ENCODE measurements at regions not wholly inside any gene's neighbourhood (a gene's known extent, or its start where the extent isn't known, plus 50 kb on each side); places are given as distances from the start of the nearest gene placed in this dataset.

GRCh38 chr1:221105578-221105977 is 226.3 kb downstream of the HLX start:
- Histone ChIP-seq H3K27me3 (ENCODE audit: insufficient read depth, poor library complexity, severe bottlenecking) (no peaks in the 10 kb centered on the region), H3K36me3 (ENCODE audit: low read depth) (no peaks in the 10 kb centered on the region), H3K4me3 (ENCODE audit: severe bottlenecking) (no peak overlapping the region), H3K4me1 (ENCODE audit: insufficient read depth, poor library complexity, severe bottlenecking) (no peaks in the 10 kb centered on the region), H3K27ac (ENCODE audit: poor library complexity, severe bottlenecking) (no peak overlapping the region), H3K9me3 (ENCODE audit: severe bottlenecking) (no peaks in the 10 kb centered on the region)
- ATAC-seq (ENCODE audit: low read depth) (no peak), DNase-seq (ENCODE audit: low spot score) (no peak)
- no peak for TF ChIP-seq CTCF (IDR thresholded peaks at IDR 0.05; ENCODE audit: poor library complexity, severe bottlenecking)

- Histone ChIP-seq H3K4me1 (ENCODE audit: insufficient read depth, poor library complexity, severe bottlenecking) (no peaks in the 10 kb centered on the region), H3K27me3 (ENCODE audit: insufficient read depth, poor library complexity, severe bottlenecking) (no peaks in the 10 kb centered on the region), H3K9me3 (ENCODE audit: severe bottlenecking) (no peaks in the 10 kb centered on the region), H3K36me3 (ENCODE audit: low read depth) (no peaks in the 10 kb centered on the region), H3K4me3 (ENCODE audit: severe bottlenecking) (no peak overlapping the region), H3K27ac (ENCODE audit: poor library complexity, severe bottlenecking) (no peak overlapping the region)
- DNase-seq (ENCODE audit: low spot score) = no peak
- no peak for TF ChIP-seq CTCF (IDR thresholded peaks at IDR 0.05; ENCODE audit: poor library complexity, severe bottlenecking)
- ATAC-seq (ENCODE audit: low read depth) = no peak
Observed at GRCh38 chr1:221106616-221107015, 227.4 kb downstream of the HLX start.

- Histone ChIP-seq H3K27me3 (ENCODE audit: insufficient read depth, poor library complexity, severe bottlenecking) (no peaks in the 10 kb centered on the region), H3K4me1 (ENCODE audit: insufficient read depth, poor library complexity, severe bottlenecking) (no peaks in the 10 kb centered on the region), H3K4me3 (ENCODE audit: severe bottlenecking) (no peak overlapping the region), H3K27ac (ENCODE audit: poor library complexity, severe bottlenecking) (no peak overlapping the region), H3K9me3 (ENCODE audit: severe bottlenecking) (no peaks in the 10 kb centered on the region), H3K36me3 (ENCODE audit: low read depth) (no peaks in the 10 kb centered on the region)
- no peak for TF ChIP-seq CTCF (IDR thresholded peaks at IDR 0.05; ENCODE audit: poor library complexity, severe bottlenecking)
- ATAC-seq (ENCODE audit: low read depth) (no peak), DNase-seq (ENCODE audit: low spot score) (no peak)
Observed at GRCh38 chr1:221109930-221110329, 230.7 kb downstream of the HLX start.

- no peak for ATAC-seq (ENCODE audit: low read depth)
Observed at GRCh38 chr1:221117133-221117532, 237.9 kb downstream of the HLX start.

GRCh38 chr1:221117548-221117951 is 238.3 kb downstream of the HLX start:
- H3K27me3 ChIP-seq (ENCODE audit: insufficient read depth, poor library complexity, severe bottlenecking) = no peaks in the 10 kb centered on the region
- DNase-seq (ENCODE audit: low spot score) = no peak

More at GRCh38 chr1:221117133-221117532, 237.9 kb downstream of the HLX start:
- no peak for TF ChIP-seq CTCF (IDR thresholded peaks at IDR 0.05; ENCODE audit: poor library complexity, severe bottlenecking)
- no peak for DNase-seq (ENCODE audit: low spot score)
- H3K9me3 ChIP-seq (ENCODE audit: severe bottlenecking) = no peaks in the 10 kb centered on the region
- no peaks in the 10 kb centered on the region for H3K4me1 ChIP-seq (ENCODE audit: insufficient read depth, poor library complexity, severe bottlenecking)
- H3K36me3 ChIP-seq (ENCODE audit: low read depth) = no peaks in the 10 kb centered on the region
- H3K27ac ChIP-seq (ENCODE audit: poor library complexity, severe bottlenecking) = no peak overlapping the region
- no peak overlapping the region for H3K4me3 ChIP-seq (ENCODE audit: severe bottlenecking)
- H3K27me3 ChIP-seq (ENCODE audit: insufficient read depth, poor library complexity, severe bottlenecking) = no peaks in the 10 kb centered on the region

More at GRCh38 chr1:221117548-221117951, 238.3 kb downstream of the HLX start:
- Histone ChIP-seq H3K4me1 (ENCODE audit: insufficient read depth, poor library complexity, severe bottlenecking) (no peaks in the 10 kb centered on the region), H3K4me3 (ENCODE audit: severe bottlenecking) (no peak overlapping the region), H3K9me3 (ENCODE audit: severe bottlenecking) (no peaks in the 10 kb centered on the region), H3K27ac (ENCODE audit: poor library complexity, severe bottlenecking) (no peak overlapping the region), H3K36me3 (ENCODE audit: low read depth) (no peaks in the 10 kb centered on the region)
- no peak for ATAC-seq (ENCODE audit: low read depth)
- no peak for TF ChIP-seq CTCF (IDR thresholded peaks at IDR 0.05; ENCODE audit: poor library complexity, severe bottlenecking)

All from RWPE2 (cell line).